SK-N-SH treated with all-trans-retinoic acid at 6 μM for 48 hours (cell line): ENCODE measurements at regions not wholly inside any gene's neighbourhood (a gene's known extent, or its start where the extent isn't known, plus 50 kb on each side); places are given as distances from the start of the nearest gene placed in this dataset.

Experiments
- ARNTL ChIP-seq: fragments of 450-650 bp; formaldehyde crosslinking; IDR thresholded peaks from 2 replicates; pipeline ENCODE4 v1.5.0; 2020; ENCODE audit warnings: low read depth, mild to moderate bottlenecking, moderate library complexity, borderline replicate concordance
- CSDC2 ChIP-seq: fragments of 250-450 bp; sonication (Bioruptor Pico); IDR thresholded peaks from 2 replicates; pipeline ENCODE4 v1.5.0; 2020; ENCODE audit warnings: mild to moderate bottlenecking, moderate library complexity
- ISL1 ChIP-seq: fragments of 250-450 bp; sonication (Bioruptor Pico); IDR thresholded peaks from 2 replicates; pipeline ENCODE4 v2.1.2; 2022; ENCODE audit warnings: mild to moderate bottlenecking, moderate library complexity
- PATZ1 ChIP-seq: fragments of 250-450 bp; sonication (Bioruptor Pico); IDR thresholded peaks from 2 replicates; pipeline ENCODE4 v1.8.0; 2020; ENCODE audit warnings: mild to moderate bottlenecking, moderate library complexity, borderline replicate concordance
- RARB ChIP-seq: fragments of 250-450 bp; sonication (Bioruptor Pico); IDR thresholded peaks from 2 replicates; pipeline ENCODE4 v1.8.0; 2021; ENCODE audit warnings: mild to moderate bottlenecking, moderate library complexity
- ZC3H10 ChIP-seq: fragments of 250-450 bp; sonication (Bioruptor Pico); IDR thresholded peaks from 2 replicates; pipeline ENCODE4 v1.5.1; 2021; ENCODE audit warnings: mild to moderate bottlenecking, moderate library complexity
- ZFP30 ChIP-seq: fragments of 450-650 bp; formaldehyde crosslinking; IDR thresholded peaks from 2 replicates; pipeline ENCODE4 v1.5.0; 2022; ENCODE audit warnings: mild to moderate bottlenecking, moderate library complexity

- TF ChIP-seq ZFP30 (CRISPR knock-in tag) = no peak
- TF ChIP-seq ISL1 = no peak
- no peak for TF ChIP-seq RARB
- no peak for TF ChIP-seq PATZ1 (CRISPR knock-in tag)
- no peak for TF ChIP-seq ZC3H10 (CRISPR knock-in tag)
- no peak for TF ChIP-seq CSDC2
- TF ChIP-seq ARNTL (CRISPR knock-in tag) = no peak
Measured at GRCh38 chr2:14306268-14306861, 326.2 kb upstream of the LRATD1 start.
